ENCODE measurements at regions not wholly inside any gene's neighbourhood (a gene's known extent, or its start where the extent isn't known, plus 50 kb on each side); places are given as distances from the start of the nearest gene placed in this dataset.
"Not testable (repeated sequence)": the region's sequence is repeated elsewhere in the genome, so short reads cannot be mapped to it uniquely, and the experiment has no call there.

DNA sequence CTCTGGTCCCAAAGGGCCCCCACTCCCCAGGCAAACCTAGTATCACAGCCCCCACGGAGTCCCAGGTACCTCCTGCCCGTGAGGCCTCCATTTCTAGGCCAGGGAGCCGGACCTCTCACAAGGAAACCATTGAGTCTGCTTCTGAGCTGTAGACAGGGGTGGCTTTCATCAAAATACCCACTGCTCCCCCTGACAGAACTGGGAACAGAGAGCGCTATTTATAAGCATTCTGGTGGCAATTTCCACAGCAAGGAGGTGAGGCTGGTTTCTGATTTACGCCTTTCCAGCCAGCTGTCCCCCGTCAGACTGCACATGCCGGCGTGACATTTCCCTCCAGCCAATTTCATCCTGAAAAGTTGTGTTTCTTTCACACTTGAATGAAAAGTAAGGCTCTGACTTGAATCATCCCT lies 407.5 kb upstream of the PRKCQ start:
- H3K4me3 Mint-ChIP-seq, result no peak overlapping the region
- H3K4me1 Mint-ChIP-seq (ENCODE audit: low read depth), result peaks cover 6% of the 10 kb centered on the region
- CTCF ChIA-PET, result no interaction called here
- DNase-seq, result no peak
- H3K36me3 Mint-ChIP-seq (ENCODE audit: low read depth), result no peaks in the 10 kb centered on the region
- no peaks in the 10 kb centered on the region for H3K9me3 Mint-ChIP-seq
- no peaks in the 10 kb centered on the region for H3K27me3 Mint-ChIP-seq (ENCODE audit: low read depth)
- intact Hi-C loops (cut with micrococcal nuclease), result no loop called here
- no peak overlapping the region for H3K27ac Mint-ChIP-seq

DNA sequence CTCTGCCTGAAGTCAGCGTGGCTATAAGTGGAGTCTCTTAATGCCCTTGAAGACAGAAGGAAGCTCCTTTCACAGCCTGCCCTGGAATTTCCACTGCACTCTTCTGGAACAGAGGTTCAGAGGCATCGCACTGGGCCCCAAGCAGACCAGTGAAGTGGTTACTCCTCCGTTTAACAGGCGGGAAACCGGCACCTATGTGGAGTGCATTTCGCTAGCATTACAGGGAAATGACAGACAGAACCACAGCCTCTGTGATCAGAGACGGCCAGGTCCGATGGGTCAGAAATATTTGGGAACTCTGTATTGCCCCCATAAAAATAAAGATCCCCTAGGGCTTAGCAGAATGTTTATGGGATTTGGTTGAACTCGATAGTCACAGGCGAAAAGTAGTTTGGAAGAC lies 406.9 kb upstream of the PRKCQ start:
- CTCF ChIA-PET, result interaction anchor here (0.7 kb wide), 1 partner anchor 29 kb away, joined by 3 read pairs; no protein-coding TSS in a partner anchor
- H3K36me3 Mint-ChIP-seq (ENCODE audit: low read depth), result no peaks in the 10 kb centered on the region

DNA sequence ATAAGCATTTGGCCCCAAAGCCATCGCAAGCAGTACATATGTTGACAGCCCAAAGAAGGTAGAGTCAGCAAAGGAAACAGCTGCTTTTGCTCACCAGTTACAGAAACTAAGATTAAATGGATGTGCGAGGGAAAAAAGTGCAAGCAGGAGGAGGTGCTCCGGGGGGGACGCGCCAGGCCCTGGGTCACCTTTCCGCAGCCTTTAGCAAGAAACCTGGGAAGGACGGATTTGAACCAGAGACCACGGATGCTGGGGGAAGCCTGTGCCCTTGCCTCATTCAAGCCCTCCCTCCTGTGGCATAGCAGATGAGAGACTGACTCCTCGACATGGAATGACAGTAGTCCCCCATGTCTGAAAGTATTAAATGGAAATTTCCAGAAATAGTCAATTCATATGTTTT lies 405.6 kb upstream of the PRKCQ start:
- H3K27ac Mint-ChIP-seq, result no peak overlapping the region
- intact Hi-C loops (cut with micrococcal nuclease), result no loop called here
- peaks cover 3% of the 10 kb centered on the region for H3K4me1 Mint-ChIP-seq (ENCODE audit: low read depth)
- H3K27me3 Mint-ChIP-seq (ENCODE audit: low read depth), result no peaks in the 10 kb centered on the region
- CTCF ChIA-PET, result no interaction called here
- no peaks in the 10 kb centered on the region for H3K36me3 Mint-ChIP-seq (ENCODE audit: low read depth)
- DNase-seq, result no peak
- no peak overlapping the region for H3K4me3 Mint-ChIP-seq
- H3K9me3 Mint-ChIP-seq, result no peaks in the 10 kb centered on the region

More for the DNA sequence above, 406.9 kb upstream of the PRKCQ start:
- intact Hi-C loops (cut with micrococcal nuclease), result no loop called here
- peaks cover 6% of the 10 kb centered on the region for H3K4me1 Mint-ChIP-seq (ENCODE audit: low read depth)
- no peaks in the 10 kb centered on the region for H3K27me3 Mint-ChIP-seq (ENCODE audit: low read depth)
- H3K27ac Mint-ChIP-seq, result no peak overlapping the region
- DNase-seq, result no peak
- H3K9me3 Mint-ChIP-seq, result no peaks in the 10 kb centered on the region
- H3K4me3 Mint-ChIP-seq, result no peak overlapping the region

- peaks cover 3% of the 10 kb centered on the region for H3K4me1 Mint-ChIP-seq (ENCODE audit: low read depth)
- CTCF ChIA-PET, result interaction anchor here (1.3 kb wide), 1 partner anchor 9 kb away, joined by 3 read pairs; no protein-coding TSS in a partner anchor
- no peak overlapping the region for H3K4me3 Mint-ChIP-seq
- no peaks in the 10 kb centered on the region for H3K9me3 Mint-ChIP-seq
- no peak overlapping the region for H3K27ac Mint-ChIP-seq
- H3K36me3 Mint-ChIP-seq (ENCODE audit: low read depth), result no peaks in the 10 kb centered on the region
- DNase-seq, result no peak
- intact Hi-C loops (cut with micrococcal nuclease), result no loop called here
- no peaks in the 10 kb centered on the region for H3K27me3 Mint-ChIP-seq (ENCODE audit: low read depth)
These were observed 404.9 kb upstream of the PRKCQ start for GRCh38 chr10:6984971-6985370.

DNA sequence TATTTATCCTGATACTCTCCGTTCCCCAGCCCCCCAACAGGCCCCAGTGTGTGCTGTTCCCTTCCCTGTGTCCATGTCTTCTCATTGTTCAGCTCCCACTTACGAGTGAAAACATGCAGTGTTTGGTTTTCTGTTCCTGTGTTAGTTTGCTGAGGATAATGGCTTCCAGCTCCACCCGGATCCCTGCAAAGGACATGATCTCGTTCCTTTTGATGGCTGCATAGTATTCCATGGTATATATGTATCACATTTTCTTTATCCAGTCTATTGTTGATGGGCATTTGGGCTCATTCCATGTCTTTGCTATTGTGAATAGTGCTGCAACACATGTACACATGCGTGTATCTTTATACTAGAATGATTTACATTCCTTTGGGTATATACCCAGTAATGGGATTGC lies 403.9 kb upstream of the PRKCQ start:
- H3K4me3 Mint-ChIP-seq; H3K9me3 Mint-ChIP-seq; H3K27ac Mint-ChIP-seq; H3K4me1 Mint-ChIP-seq (ENCODE audit: low read depth); DNase-seq; H3K36me3 Mint-ChIP-seq (ENCODE audit: low read depth); intact Hi-C loops (cut with micrococcal nuclease); H3K27me3 Mint-ChIP-seq (ENCODE audit: low read depth): not testable (repeated sequence)
- CTCF ChIA-PET, result interaction anchor here (0.6 to 1.3 kb wide), 2 partner anchors 10 to 526 kb away, joined by 3 read pairs; no protein-coding TSS in a partner anchor

GRCh38 chr10:6980353-6980752 lies 400.3 kb upstream of the PRKCQ start:
- H3K4me3 Mint-ChIP-seq, result no peak overlapping the region
- H3K4me1 Mint-ChIP-seq (ENCODE audit: low read depth), result no peaks in the 10 kb centered on the region
- H3K27ac Mint-ChIP-seq, result no peak overlapping the region
- H3K27me3 Mint-ChIP-seq (ENCODE audit: low read depth), result peaks cover 3% of the 10 kb centered on the region
- H3K36me3 Mint-ChIP-seq (ENCODE audit: low read depth), result no peaks in the 10 kb centered on the region
- CTCF ChIA-PET, result no interaction called here
- no peaks in the 10 kb centered on the region for H3K9me3 Mint-ChIP-seq
- intact Hi-C loops (cut with micrococcal nuclease), result no loop called here
- no peak for DNase-seq

DNA sequence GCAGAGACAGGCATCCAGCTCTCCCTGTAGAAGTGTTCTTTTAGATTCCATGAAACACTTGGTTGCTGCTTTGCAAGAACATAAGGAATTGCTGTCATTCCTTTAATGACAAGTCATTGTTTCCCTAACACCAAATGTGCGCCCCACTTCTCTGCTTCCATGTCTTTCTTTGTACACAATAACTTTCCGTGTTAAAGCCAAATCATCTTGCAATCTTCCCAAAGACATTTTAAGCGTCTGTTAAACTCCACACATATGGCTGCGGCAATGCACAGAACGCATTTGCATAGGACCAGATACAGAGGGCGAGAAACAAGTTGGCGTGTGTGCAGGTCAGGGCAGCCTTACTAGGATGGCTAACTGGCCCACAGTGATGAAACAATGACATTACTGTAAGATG lies 399.3 kb upstream of the PRKCQ start:
- H3K36me3 Mint-ChIP-seq (ENCODE audit: low read depth), result no peaks in the 10 kb centered on the region
- DNase-seq, result no peak
- H3K4me3 Mint-ChIP-seq, result no peak overlapping the region
- CTCF ChIA-PET, result interaction anchor here (0.9 kb wide), 1 partner anchor 61 kb away, joined by 5 read pairs; no protein-coding TSS in a partner anchor
- peaks cover under 1% of the 10 kb centered on the region for H3K4me1 Mint-ChIP-seq (ENCODE audit: low read depth)
- H3K9me3 Mint-ChIP-seq, result no peaks in the 10 kb centered on the region
- peaks cover 3% of the 10 kb centered on the region for H3K27me3 Mint-ChIP-seq (ENCODE audit: low read depth)
- H3K27ac Mint-ChIP-seq, result no peak overlapping the region
- intact Hi-C loops (cut with micrococcal nuclease), result loop anchor here (5.0 kb wide), 1 partner anchor 62 kb away; no protein-coding TSS in a partner anchor

- intact Hi-C loops (cut with micrococcal nuclease), result loop anchor here (5.0 kb wide), 1 partner anchor 61 kb away; no protein-coding TSS in a partner anchor
- CTCF ChIA-PET, result no interaction called here
- no peaks in the 10 kb centered on the region for H3K9me3 Mint-ChIP-seq
- no peak for DNase-seq
- no peak overlapping the region for H3K27ac Mint-ChIP-seq
- H3K27me3 Mint-ChIP-seq (ENCODE audit: low read depth), result peaks cover 3% of the 10 kb centered on the region
- H3K4me1 Mint-ChIP-seq (ENCODE audit: low read depth), result peaks cover 5% of the 10 kb centered on the region
- no peak overlapping the region for H3K4me3 Mint-ChIP-seq
- no peaks in the 10 kb centered on the region for H3K36me3 Mint-ChIP-seq (ENCODE audit: low read depth)
These were observed 398.1 kb upstream of the PRKCQ start for GRCh38 chr10:6978187-6978627.

GRCh38 chr10:6977398-6978186 lies 397.5 kb upstream of the PRKCQ start:
- Mint-ChIP-seq H3K4me3 (no peak overlapping the region), H3K4me1 (ENCODE audit: low read depth) (peaks cover 5% of the 10 kb centered on the region), H3K36me3 (ENCODE audit: low read depth) (no peaks in the 10 kb centered on the region), H3K9me3 (no peaks in the 10 kb centered on the region), H3K27ac (no peak overlapping the region), H3K27me3 (ENCODE audit: low read depth) (peaks cover 3% of the 10 kb centered on the region)
- intact Hi-C loops (cut with micrococcal nuclease), result loop anchor here (5.0 kb wide), 1 partner anchor 60 kb away; no protein-coding TSS in a partner anchor
- DNase-seq, result no peak
- CTCF ChIA-PET, result no interaction called here

DNA sequence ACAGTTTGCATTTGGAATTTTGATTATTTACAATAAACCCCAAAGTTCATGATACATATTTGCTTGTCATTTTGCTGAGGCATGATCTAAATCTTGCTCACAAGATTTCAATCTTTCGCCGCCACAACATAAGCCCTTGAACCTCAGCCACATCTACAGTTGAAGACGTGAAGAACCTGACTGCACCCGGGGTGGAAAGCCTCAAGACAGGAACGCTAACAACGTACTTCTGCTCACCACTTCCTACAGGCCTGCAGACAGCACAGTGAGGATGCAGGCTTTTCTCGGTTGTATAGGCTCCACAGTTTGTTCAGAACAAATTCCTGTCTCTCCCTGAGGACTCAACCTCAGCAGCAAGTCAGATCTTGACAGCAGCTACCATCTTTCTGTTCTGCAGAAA lies 393.8 kb upstream of the PRKCQ start:
- DNase-seq, result peak; percentile 12
- peaks cover 5% of the 10 kb centered on the region for H3K4me1 Mint-ChIP-seq (ENCODE audit: low read depth)
- no peaks in the 10 kb centered on the region for H3K9me3 Mint-ChIP-seq
- peaks cover 1% of the 10 kb centered on the region for H3K27me3 Mint-ChIP-seq (ENCODE audit: low read depth)
- H3K36me3 Mint-ChIP-seq (ENCODE audit: low read depth), result no peaks in the 10 kb centered on the region
- no peak overlapping the region for H3K27ac Mint-ChIP-seq
- CTCF ChIA-PET, result no interaction called here
- H3K4me3 Mint-ChIP-seq, result no peak overlapping the region
- intact Hi-C loops (cut with micrococcal nuclease), result no loop called here

DNA sequence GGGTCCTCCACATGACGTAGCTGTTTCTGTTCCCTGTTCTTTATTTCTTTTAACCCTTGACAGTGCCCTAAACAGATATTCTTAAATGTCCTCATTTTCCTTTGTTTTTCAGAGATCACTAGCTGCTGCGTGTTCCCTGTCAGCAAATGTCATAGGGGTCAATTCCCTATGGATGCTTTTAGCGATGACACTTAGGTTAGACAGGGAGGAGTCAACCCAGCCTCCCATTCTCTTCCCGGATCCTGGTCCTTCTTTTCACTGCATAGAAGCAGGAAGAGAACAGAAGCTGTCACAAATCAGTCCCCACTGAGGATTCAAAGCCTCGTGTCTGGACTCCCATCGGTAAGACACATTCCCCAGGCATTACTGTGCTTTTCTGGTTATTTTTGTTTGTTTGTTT lies 392.1 kb upstream of the PRKCQ start:
- CTCF ChIA-PET, result interaction anchor here (0.6 to 1.2 kb wide), 2 partner anchors 54 to 260 kb away, joined by 3 to 4 read pairs; no protein-coding TSS in a partner anchor

GRCh38 chr10:6969659-6970058 lies 389.6 kb upstream of the PRKCQ start:
- CTCF ChIA-PET, result interaction anchor here (0.6 to 0.8 kb wide), 2 partner anchors 19 to 718 kb away, joined by 3 read pairs; no protein-coding TSS in a partner anchor
- no peak for DNase-seq
- no peaks in the 10 kb centered on the region for H3K9me3 Mint-ChIP-seq
- intact Hi-C loops (cut with micrococcal nuclease), result no loop called here
- no peak overlapping the region for H3K4me3 Mint-ChIP-seq
- H3K4me1 Mint-ChIP-seq (ENCODE audit: low read depth), result peaks cover 5% of the 10 kb centered on the region
- H3K36me3 Mint-ChIP-seq (ENCODE audit: low read depth), result no peaks in the 10 kb centered on the region
- H3K27me3 Mint-ChIP-seq (ENCODE audit: low read depth), result no peaks in the 10 kb centered on the region
- no peak overlapping the region for H3K27ac Mint-ChIP-seq

More for the DNA sequence above, 392.1 kb upstream of the PRKCQ start:
- H3K4me1 Mint-ChIP-seq (ENCODE audit: low read depth), result peaks cover 5% of the 10 kb centered on the region
- H3K4me3 Mint-ChIP-seq, result no peak overlapping the region
- no peaks in the 10 kb centered on the region for H3K36me3 Mint-ChIP-seq (ENCODE audit: low read depth)
- no peaks in the 10 kb centered on the region for H3K27me3 Mint-ChIP-seq (ENCODE audit: low read depth)
- no peak overlapping the region for H3K27ac Mint-ChIP-seq
- DNase-seq, result no peak
- intact Hi-C loops (cut with micrococcal nuclease), result no loop called here
- H3K9me3 Mint-ChIP-seq, result no peaks in the 10 kb centered on the region

DNA sequence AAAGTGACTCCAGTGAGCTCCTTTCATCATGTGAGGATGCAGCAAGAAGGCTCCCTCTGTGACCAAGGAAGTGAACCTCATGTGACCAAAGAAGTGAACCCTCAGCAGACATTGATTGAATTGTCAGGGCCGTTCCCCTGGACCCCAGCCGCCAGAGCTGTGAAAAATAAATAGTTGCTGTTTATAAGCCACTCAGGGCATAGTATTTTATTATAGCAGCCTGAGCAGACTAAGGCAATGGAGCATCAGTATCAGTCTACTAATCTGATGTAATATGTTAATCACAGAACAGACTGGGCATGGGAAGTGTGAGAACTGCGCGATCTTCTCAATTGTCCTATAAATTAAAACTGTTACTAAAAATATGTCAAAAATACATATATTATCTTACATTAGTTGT lies 384.5 kb upstream of the PRKCQ start:
- H3K9me3 Mint-ChIP-seq, result no peaks in the 10 kb centered on the region
- H3K27me3 Mint-ChIP-seq (ENCODE audit: low read depth), result no peaks in the 10 kb centered on the region
- DNase-seq, result no peak
- CTCF ChIA-PET, result interaction anchor here (0.8 kb wide), 1 partner anchor 10 kb away, joined by 3 read pairs; no protein-coding TSS in a partner anchor
- H3K27ac Mint-ChIP-seq, result no peak overlapping the region
- intact Hi-C loops (cut with micrococcal nuclease), result no loop called here
- H3K4me3 Mint-ChIP-seq, result no peak overlapping the region
- no peaks in the 10 kb centered on the region for H3K4me1 Mint-ChIP-seq (ENCODE audit: low read depth)
- no peaks in the 10 kb centered on the region for H3K36me3 Mint-ChIP-seq (ENCODE audit: low read depth)

All from activated naive CD4-positive, alpha-beta T cell treated with anti-CD3 and anti-CD28 coated beads for 36 hours (primary cell).